ENCODE measurements at regions not wholly inside any gene's neighbourhood (a gene's known extent, or its start where the extent isn't known, plus 50 kb on each side); places are given as distances from the start of the nearest gene placed in this dataset.

GRCh38 chr5:176162198-176162597 lies 76.0 kb upstream of the SIMC1 start:
- TF ChIP-seq, protein P1, sequence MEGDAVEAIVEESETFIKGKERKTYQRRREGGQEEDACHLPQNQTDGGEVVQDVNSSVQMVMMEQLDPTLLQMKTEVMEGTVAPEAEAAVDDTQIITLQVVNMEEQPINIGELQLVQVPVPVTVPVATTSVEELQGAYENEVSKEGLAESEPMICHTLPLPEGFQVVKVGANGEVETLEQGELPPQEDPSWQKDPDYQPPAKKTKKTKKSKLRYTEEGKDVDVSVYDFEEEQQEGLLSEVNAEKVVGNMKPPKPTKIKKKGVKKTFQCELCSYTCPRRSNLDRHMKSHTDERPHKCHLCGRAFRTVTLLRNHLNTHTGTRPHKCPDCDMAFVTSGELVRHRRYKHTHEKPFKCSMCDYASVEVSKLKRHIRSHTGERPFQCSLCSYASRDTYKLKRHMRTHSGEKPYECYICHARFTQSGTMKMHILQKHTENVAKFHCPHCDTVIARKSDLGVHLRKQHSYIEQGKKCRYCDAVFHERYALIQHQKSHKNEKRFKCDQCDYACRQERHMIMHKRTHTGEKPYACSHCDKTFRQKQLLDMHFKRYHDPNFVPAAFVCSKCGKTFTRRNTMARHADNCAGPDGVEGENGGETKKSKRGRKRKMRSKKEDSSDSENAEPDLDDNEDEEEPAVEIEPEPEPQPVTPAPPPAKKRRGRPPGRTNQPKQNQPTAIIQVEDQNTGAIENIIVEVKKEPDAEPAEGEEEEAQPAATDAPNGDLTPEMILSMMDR (IDR thresholded peaks at IDR 0.05) = no peak
- TF ChIP-seq POLR2AphosphoS5 (IDR thresholded peaks at IDR 0.05; ENCODE audit: low read depth, low read length) (no peak), SIN3A (IDR thresholded peaks at IDR 0.05; ENCODE audit: borderline replicate concordance, insufficient read depth, low read depth, low read length) (no peak)

Data from Panc1 (cell line).